ENCODE measurements at regions not wholly inside any gene's neighbourhood (a gene's known extent, or its start where the extent isn't known, plus 50 kb on each side); places are given as distances from the start of the nearest gene placed in this dataset.

GRCh38 chr16:65790768-65791167 is 575.7 kb upstream of the CDH5 start:
- CTCF ChIA-PET, result interaction anchor here (1.0 kb wide), 1 partner anchor 93 kb away, joined by 3 read pairs; no protein-coding TSS in a partner anchor

More at GRCh38 chr16:65790768-65791167, 575.7 kb upstream of the CDH5 start:
- no peak overlapping the region for H2BK20ac ChIP-seq (ENCODE audit: low read depth, low read length)
- H2BK15ac ChIP-seq (ENCODE audit: low read depth, low read length), result no peak overlapping the region
- H3K79me1 ChIP-seq (ENCODE audit: low read depth in 1 of 2, low read length in 2 of 2), result no peaks in the 10 kb centered on the region
- H3K56ac ChIP-seq (ENCODE audit: extremely low read depth, insufficient read depth, low read length), result no peak overlapping the region
- POLR2A ChIA-PET (ENCODE audit: unreplicated experiment), result no interaction called here
- no peak overlapping the region for H4K91ac ChIP-seq (ENCODE audit: insufficient read depth, low read depth, low read length)
- peaks cover 20% of the 10 kb centered on the region for H3K27me3 ChIP-seq (ENCODE audit: control insufficient read depth, insufficient read depth, low read length)
- BruUV-seq (replicated peaks), result no TSS peak
- TF ChIP-seq USF2 (IDR thresholded peaks at IDR 0.05; ENCODE audit: low read depth, low read length), result no peak
- no peak for TF ChIP-seq MAZ (IDR thresholded peaks at IDR 0.05; ENCODE audit: borderline replicate concordance, low read depth, low read length)
- no peak for TF ChIP-seq SMC3 (IDR thresholded peaks at IDR 0.05; ENCODE audit: low read depth, low read length)
- no peak for TF ChIP-seq POLR2A (IDR thresholded peaks at IDR 0.05; ENCODE audit: low read depth, low read length)
- TF ChIP-seq NFE2L2 (IDR thresholded peaks at IDR 0.05; ENCODE audit: low read depth, low read length), result no peak
- TF ChIP-seq MXI1 (IDR thresholded peaks at IDR 0.05; ENCODE audit: borderline replicate concordance, low read depth, low read length), result no peak
- no peak overlapping the region for H3K27ac ChIP-seq (ENCODE audit: insufficient read depth, low read length)
- no peak overlapping the region for H2BK5ac ChIP-seq (ENCODE audit: low read depth, low read length, poor library complexity, severe bottlenecking)
- H3K9me1 ChIP-seq (ENCODE audit: insufficient read depth, low read length), result no peaks in the 10 kb centered on the region
- H3K14ac ChIP-seq (replicated peaks; ENCODE audit: low read depth, low read length), result no peak overlapping the region
- H3K4me2 ChIP-seq (ENCODE audit: low read depth, low read length), result no peak overlapping the region
- H3K4me3 ChIP-seq (ENCODE audit: insufficient read depth, low read depth, low read length), result no peak overlapping the region
- DNase-seq (no peak), ATAC-seq (ENCODE audit: low read depth) (no peak)
- intact Hi-C loops (cut with micrococcal nuclease) (no loop called here), in situ Hi-C loops (cut with MboI; ENCODE audit: low sequenced_read_pairs) (no loop called here), dilution Hi-C loops (cut with HindIII; ENCODE audit: low sequenced_read_pairs, unreplicated experiment) (no loop called here)
- H2BK120ac ChIP-seq (ENCODE audit: low read depth, low read length), result no peak overlapping the region
- no peak overlapping the region for H4K5ac ChIP-seq (ENCODE audit: low read depth, low read length)
- no peaks in the 10 kb centered on the region for H3K36me3 ChIP-seq (ENCODE audit: control insufficient read depth, insufficient read depth, low read length)
- H3K4me1 ChIP-seq (ENCODE audit: control insufficient read depth, insufficient read depth, low read length), result no peaks in the 10 kb centered on the region
- no peaks in the 10 kb centered on the region for H3K9me3 ChIP-seq (ENCODE audit: control insufficient read depth, insufficient read depth, low read length)
- no peak overlapping the region for H2AFZ ChIP-seq (replicated peaks; ENCODE audit: low read length, poor library complexity)
- H3K9ac ChIP-seq (ENCODE audit: low read depth, low read length), result no peak overlapping the region
- H2AK5ac ChIP-seq (ENCODE audit: low read depth, low read length), result no peak overlapping the region
- H4K20me1 ChIP-seq (ENCODE audit: insufficient read depth, low read length), result no peaks in the 10 kb centered on the region
- whole genome bisulfite sequencing, 2 experiments (ENCODE audit: extremely low coverage in 2 of 2, insufficient read length in 1 of 2), result no CpG with 5 or more reads among the region's 2 CpGs
- H4K8ac ChIP-seq (ENCODE audit: low read depth in 2 of 2, low read length in 2 of 2), result no peak overlapping the region
- H3K4ac ChIP-seq (ENCODE audit: low read depth, low read length), result no peak overlapping the region
- no peak overlapping the region for H3K23ac ChIP-seq (ENCODE audit: low read depth, low read length)
- H3K18ac ChIP-seq (ENCODE audit: low read depth, low read length), result no peak overlapping the region
- no peak overlapping the region for H2AK9ac ChIP-seq (replicated peaks; ENCODE audit: low read depth, low read length, poor library complexity)
